Fibroblast of gingiva (primary cell): ENCODE measurements at regions not wholly inside any gene's neighbourhood (a gene's known extent, or its start where the extent isn't known, plus 50 kb on each side); places are given as distances from the start of the nearest gene placed in this dataset.
"Not testable (repeated sequence)": the region's sequence is repeated elsewhere in the genome, so short reads cannot be mapped to it uniquely, and the experiment has no call there.

Source experiments
- DNase-seq: peaks from one replicate; pipeline ENCODE4 v3.0.0-alpha.2; 2011; ENCODE audit warnings: low read depth

- not testable (repeated sequence) for DNase-seq
Measured at GRCh38 chr10:46803082-46803481, 108.1 kb upstream of the PTPN20 start.

DNA sequence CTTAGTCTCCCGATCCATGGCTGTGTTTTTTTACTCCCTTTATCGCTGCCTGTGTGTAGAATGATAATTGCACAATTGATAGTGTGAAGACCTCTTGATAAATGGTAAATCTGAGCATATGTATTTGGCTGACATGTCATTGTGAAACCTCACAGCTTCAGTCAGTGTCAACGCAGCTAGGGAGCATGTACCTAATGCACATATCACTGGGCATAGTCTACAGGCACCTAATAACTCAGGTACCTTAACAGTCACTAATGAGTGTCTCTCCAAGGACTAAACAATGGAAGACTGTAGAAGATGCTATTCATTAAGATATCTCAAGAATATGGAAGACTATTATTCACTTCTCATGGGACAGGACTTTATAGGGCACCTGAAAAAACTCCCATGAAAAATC lies 101.0 kb upstream of the PTPN20 start:
- DNase-seq = not testable (repeated sequence)

DNA sequence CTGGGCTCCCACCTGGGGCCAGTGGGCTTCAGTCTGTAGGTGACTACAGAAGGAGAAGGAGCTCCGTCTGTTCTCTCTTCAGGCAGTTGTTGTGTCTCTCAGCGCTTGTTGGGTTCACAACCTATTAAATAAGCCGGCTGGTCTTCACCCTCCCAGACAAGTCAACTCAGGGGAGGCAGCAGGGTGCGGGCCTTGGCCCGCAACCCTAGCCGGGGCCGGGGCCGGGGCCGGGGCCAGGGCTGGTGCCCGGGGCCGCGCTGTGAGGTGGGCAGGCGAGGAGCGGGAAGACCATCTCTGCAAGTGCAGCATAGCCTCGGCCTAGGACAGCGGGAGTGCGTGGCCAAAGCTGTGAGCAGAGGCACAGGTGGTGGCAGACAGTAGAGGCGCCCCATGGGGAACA lies 95.1 kb upstream of the PTPN20 start:
- not testable (repeated sequence) for DNase-seq

DNA sequence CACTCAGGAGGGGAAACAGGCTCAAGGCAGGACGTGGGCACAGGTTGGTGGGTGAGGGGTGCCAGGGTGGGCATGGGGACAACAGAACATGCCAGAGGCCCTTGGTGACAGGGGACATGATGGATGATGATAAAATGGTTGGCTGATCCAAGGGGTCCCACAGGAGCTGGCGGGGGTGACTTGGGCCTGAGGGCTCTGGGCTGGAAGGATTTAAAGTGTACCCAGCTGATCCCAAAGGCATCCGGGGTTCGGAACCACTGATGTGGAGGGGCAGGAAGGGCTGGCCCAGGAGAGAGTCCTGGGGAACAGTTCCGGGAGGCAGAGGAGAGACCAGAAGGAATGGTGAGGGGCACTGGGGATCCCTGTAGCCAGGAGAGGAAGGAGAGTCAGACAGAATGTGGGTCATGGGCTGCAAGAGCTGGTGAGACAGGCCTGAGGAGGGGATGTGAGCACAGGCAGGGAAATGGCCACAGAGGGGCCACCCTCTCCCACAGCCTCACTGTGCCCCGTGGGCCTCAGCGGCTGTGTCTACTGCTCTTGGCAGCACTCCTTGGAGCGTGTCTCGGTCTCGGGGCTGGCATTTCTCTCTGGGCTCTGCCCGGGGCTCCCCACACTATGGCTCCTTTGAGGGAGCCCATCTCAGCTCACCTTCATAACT lies 70.7 kb upstream of the PTPN20 start:
- DNase-seq = not testable (repeated sequence)

DNA sequence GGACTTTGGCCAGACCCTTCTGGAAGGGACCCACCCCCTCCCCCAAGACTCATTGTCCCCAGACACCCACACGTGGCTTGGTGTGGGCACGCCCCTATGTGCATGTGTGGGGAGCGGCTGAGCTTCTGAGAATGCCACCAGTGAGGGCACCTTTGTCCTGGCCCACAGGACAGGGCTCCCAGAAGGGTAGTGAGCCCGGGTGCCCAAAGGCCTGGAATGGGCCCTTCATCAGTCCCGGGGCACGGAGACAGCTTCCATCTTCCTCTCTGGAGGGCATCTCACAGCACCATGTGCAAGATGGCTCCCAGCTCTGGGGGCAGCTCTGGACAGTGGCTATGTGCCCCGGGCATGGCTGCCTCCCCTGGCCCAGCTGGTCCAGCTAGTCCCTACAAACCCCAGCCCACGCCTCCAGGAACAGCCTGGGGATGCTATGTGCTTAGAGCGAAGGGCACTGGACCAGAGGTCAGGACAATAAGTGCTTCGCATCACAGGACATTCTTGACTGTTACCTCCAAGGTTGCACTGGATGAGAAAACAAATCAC lies 70.1 kb upstream of the PTPN20 start:
- DNase-seq = not testable (repeated sequence)

- DNase-seq = not testable (repeated sequence)
Measured at GRCh38 chr10:46845194-46845593, 66.0 kb upstream of the PTPN20 start.

- DNase-seq = not testable (repeated sequence)
Measured at GRCh38 chr10:46845640-46846039, 65.6 kb upstream of the PTPN20 start.

- DNase-seq = not testable (repeated sequence)
Measured at GRCh38 chr10:46860753-46861152, 50.5 kb upstream of the PTPN20 start.
